ENCODE measurements at regions not wholly inside any gene's neighbourhood (a gene's known extent, or its start where the extent isn't known, plus 50 kb on each side); places are given as distances from the start of the nearest gene placed in this dataset.

DNA sequence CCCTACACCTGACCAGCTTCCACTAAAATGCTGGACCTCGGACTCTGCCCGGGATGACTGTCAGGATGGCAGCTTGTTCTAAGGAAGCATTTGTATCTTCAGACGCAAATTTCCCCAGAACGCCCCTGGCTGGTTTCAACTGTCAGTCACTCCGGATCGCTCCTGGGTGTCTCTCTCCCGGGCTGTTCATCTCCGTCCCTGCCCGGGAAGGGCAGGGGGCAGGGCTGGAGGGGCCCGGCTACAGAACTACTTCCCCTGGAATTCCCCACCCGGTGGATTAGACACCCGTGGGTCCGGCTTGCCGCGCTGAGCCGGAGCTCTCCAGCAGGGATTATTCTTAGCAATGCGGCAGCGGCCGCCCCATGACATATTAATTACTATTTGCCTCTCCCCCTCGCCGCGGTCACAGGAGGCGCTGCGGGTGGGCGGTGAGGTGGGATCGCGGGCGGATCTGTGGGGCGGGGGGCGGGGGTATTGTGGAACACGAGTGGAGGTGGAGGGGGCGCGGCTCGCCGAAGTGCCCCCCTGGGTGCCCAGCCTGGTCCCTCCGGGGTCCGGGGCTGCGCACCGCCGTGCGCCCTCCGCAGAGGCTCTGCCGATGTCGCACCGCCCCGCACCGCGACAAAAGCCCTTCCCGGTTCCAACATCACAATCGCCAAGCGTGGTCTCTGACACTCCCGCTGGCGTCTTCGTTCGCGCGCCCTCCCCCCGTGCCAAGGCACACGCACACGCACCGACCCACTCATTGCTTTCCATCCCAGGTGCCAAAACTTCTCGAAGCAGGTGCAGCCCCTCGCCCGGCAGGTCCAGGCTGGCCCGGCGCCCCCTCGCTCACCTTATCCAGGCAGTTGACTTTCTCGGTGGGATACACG is 276.1 kb upstream of the NEBL start:
- TF ChIP-seq TAF1 (IDR thresholded peaks at IDR 0.05; ENCODE audit: low read depth) (no peak), EGR1 (IDR thresholded peaks at IDR 0.05) (no peak), EP300 (IDR thresholded peaks at IDR 0.05; ENCODE audit: borderline replicate concordance) (no peak), FOXM1 (IDR thresholded peaks at IDR 0.05; ENCODE audit: borderline replicate concordance, low read depth) (no peak), TCF12 (IDR thresholded peaks at IDR 0.05; ENCODE audit: low read depth) (no peak), CREB1 (IDR thresholded peaks at IDR 0.05; ENCODE audit: low read depth) (no peak), RAD21 (IDR thresholded peaks at IDR 0.05; ENCODE audit: low read depth) (no peak), ZBTB7A (IDR thresholded peaks at IDR 0.05; ENCODE audit: low read depth) (peak; percentile 77; the same call in 1 of the 2 replicates), CEBPB (IDR thresholded peaks at IDR 0.05) (no peak)
- TF ChIP-seq, protein P1, sequence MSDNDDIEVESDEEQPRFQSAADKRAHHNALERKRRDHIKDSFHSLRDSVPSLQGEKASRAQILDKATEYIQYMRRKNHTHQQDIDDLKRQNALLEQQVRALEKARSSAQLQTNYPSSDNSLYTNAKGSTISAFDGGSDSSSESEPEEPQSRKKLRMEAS (IDR thresholded peaks at IDR 0.05) = no peak
- TF ChIP-seq, protein P2, sequence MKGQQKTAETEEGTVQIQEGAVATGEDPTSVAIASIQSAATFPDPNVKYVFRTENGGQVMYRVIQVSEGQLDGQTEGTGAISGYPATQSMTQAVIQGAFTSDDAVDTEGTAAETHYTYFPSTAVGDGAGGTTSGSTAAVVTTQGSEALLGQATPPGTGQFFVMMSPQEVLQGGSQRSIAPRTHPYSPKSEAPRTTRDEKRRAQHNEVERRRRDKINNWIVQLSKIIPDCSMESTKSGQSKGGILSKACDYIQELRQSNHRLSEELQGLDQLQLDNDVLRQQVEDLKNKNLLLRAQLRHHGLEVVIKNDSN (IDR thresholded peaks at IDR 0.05) = no peak
- TF ChIP-seq, protein P3, sequence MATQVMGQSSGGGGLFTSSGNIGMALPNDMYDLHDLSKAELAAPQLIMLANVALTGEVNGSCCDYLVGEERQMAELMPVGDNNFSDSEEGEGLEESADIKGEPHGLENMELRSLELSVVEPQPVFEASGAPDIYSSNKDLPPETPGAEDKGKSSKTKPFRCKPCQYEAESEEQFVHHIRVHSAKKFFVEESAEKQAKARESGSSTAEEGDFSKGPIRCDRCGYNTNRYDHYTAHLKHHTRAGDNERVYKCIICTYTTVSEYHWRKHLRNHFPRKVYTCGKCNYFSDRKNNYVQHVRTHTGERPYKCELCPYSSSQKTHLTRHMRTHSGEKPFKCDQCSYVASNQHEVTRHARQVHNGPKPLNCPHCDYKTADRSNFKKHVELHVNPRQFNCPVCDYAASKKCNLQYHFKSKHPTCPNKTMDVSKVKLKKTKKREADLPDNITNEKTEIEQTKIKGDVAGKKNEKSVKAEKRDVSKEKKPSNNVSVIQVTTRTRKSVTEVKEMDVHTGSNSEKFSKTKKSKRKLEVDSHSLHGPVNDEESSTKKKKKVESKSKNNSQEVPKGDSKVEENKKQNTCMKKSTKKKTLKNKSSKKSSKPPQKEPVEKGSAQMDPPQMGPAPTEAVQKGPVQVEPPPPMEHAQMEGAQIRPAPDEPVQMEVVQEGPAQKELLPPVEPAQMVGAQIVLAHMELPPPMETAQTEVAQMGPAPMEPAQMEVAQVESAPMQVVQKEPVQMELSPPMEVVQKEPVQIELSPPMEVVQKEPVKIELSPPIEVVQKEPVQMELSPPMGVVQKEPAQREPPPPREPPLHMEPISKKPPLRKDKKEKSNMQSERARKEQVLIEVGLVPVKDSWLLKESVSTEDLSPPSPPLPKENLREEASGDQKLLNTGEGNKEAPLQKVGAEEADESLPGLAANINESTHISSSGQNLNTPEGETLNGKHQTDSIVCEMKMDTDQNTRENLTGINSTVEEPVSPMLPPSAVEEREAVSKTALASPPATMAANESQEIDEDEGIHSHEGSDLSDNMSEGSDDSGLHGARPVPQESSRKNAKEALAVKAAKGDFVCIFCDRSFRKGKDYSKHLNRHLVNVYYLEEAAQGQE (IDR thresholded peaks at IDR 0.05; ENCODE audit: low read depth) = 0 out of 2 replicates have a peak, but pooled peaks have one; percentile 8

All from Ishikawa (cell line).